Stimulated activated memory B cell treated with anti-CD40 and anti-IgM and Interleukin-4, amounts not matched to agents 10 μg/mL and 1 μg/mL and 100 μg/mL, for 72 hours (primary cell): ENCODE measurements at regions not wholly inside any gene's neighbourhood (a gene's known extent, or its start where the extent isn't known, plus 50 kb on each side); places are given as distances from the start of the nearest gene placed in this dataset.
"Not testable (repeated sequence)": the region's sequence is repeated elsewhere in the genome, so short reads cannot be mapped to it uniquely, and the experiment has no call there.

ENCODE experiments used
- ATAC-seq: fragments of 150-1000 bp; cut with Tn5 transposase; 2 replicates; pipeline ENCODE4 v1.10.0; 2021
- H3K27ac Mint-ChIP-seq: one replicate; pipeline ENCODE4 v1.8.0; 2022; ENCODE audit warnings: mild to moderate bottlenecking, mixed read lengths
- H3K27me3 Mint-ChIP-seq: one replicate; pipeline ENCODE4 v1.8.0; 2022; ENCODE audit warnings: mixed read lengths
- H3K36me3 Mint-ChIP-seq: one replicate; pipeline ENCODE4 v1.8.0; 2022; ENCODE audit warnings: mixed read lengths
- H3K4me1 Mint-ChIP-seq: one replicate; pipeline ENCODE4 v1.8.0; 2022; ENCODE audit warnings: mixed read lengths
- H3K4me3 Mint-ChIP-seq: one replicate; pipeline ENCODE4 v1.8.0; 2022; ENCODE audit warnings: mild to moderate bottlenecking, moderate library complexity, mixed read lengths
- H3K9me3 Mint-ChIP-seq: one replicate; pipeline ENCODE4 v1.8.0; 2022; ENCODE audit warnings: mixed read lengths

- ATAC-seq = no peak
These were observed 323.3 kb upstream of the DUSP10 start for GRCh38 chr1:222065234-222065633.

GRCh38 chr1:222064388-222065211 lies 322.7 kb upstream of the DUSP10 start:
- H3K36me3 Mint-ChIP-seq = peaks cover 7% of the 10 kb centered on the region

More at GRCh38 chr1:222065234-222065633, 323.3 kb upstream of the DUSP10 start:
- Mint-ChIP-seq H3K27ac (no peak overlapping the region), H3K36me3 (peaks cover 7% of the 10 kb centered on the region), H3K9me3 (peaks cover 10% of the 10 kb centered on the region), H3K4me3 (no peak overlapping the region), H3K4me1 (no peaks in the 10 kb centered on the region), H3K27me3 (no peaks in the 10 kb centered on the region)

GRCh38 chr1:222062640-222063039 lies 320.8 kb upstream of the DUSP10 start:
- peaks cover 7% of the 10 kb centered on the region for H3K36me3 Mint-ChIP-seq
- ATAC-seq = no peak
- H3K27ac Mint-ChIP-seq = no peak overlapping the region
- H3K4me3 Mint-ChIP-seq = no peak overlapping the region
- no peaks in the 10 kb centered on the region for H3K4me1 Mint-ChIP-seq
- peaks cover 10% of the 10 kb centered on the region for H3K9me3 Mint-ChIP-seq
- H3K27me3 Mint-ChIP-seq = no peaks in the 10 kb centered on the region

More at GRCh38 chr1:222064388-222065211, 322.7 kb upstream of the DUSP10 start:
- Mint-ChIP-seq H3K4me1 (no peaks in the 10 kb centered on the region), H3K9me3 (peaks cover 10% of the 10 kb centered on the region), H3K4me3 (no peak overlapping the region), H3K27ac (no peak overlapping the region), H3K27me3 (no peaks in the 10 kb centered on the region)
- no peak for ATAC-seq

GRCh38 chr1:222061711-222062359 lies 319.9 kb upstream of the DUSP10 start:
- H3K9me3 Mint-ChIP-seq = peaks cover 10% of the 10 kb centered on the region
- ATAC-seq = no peak
- H3K4me3 Mint-ChIP-seq = no peak overlapping the region
- H3K36me3 Mint-ChIP-seq = peaks cover 7% of the 10 kb centered on the region
- no peak overlapping the region for H3K27ac Mint-ChIP-seq
- no peaks in the 10 kb centered on the region for H3K4me1 Mint-ChIP-seq
- H3K27me3 Mint-ChIP-seq = no peaks in the 10 kb centered on the region

- H3K4me3 Mint-ChIP-seq = no peak overlapping the region
- peaks cover 7% of the 10 kb centered on the region for H3K36me3 Mint-ChIP-seq
- no peaks in the 10 kb centered on the region for H3K4me1 Mint-ChIP-seq
- H3K9me3 Mint-ChIP-seq = peaks cover 10% of the 10 kb centered on the region
- no peak for ATAC-seq
- H3K27ac Mint-ChIP-seq = no peak overlapping the region
- no peaks in the 10 kb centered on the region for H3K27me3 Mint-ChIP-seq
These were observed 318.5 kb upstream of the DUSP10 start for GRCh38 chr1:222060210-222060916.

GRCh38 chr1:222058249-222058648 lies 316.4 kb upstream of the DUSP10 start:
- H3K9me3 Mint-ChIP-seq = no peaks in the 10 kb centered on the region
- no peak for ATAC-seq
- no peaks in the 10 kb centered on the region for H3K4me1 Mint-ChIP-seq
- H3K27me3 Mint-ChIP-seq = no peaks in the 10 kb centered on the region
- H3K4me3 Mint-ChIP-seq = no peak overlapping the region
- no peak overlapping the region for H3K27ac Mint-ChIP-seq
- H3K36me3 Mint-ChIP-seq = no peaks in the 10 kb centered on the region

GRCh38 chr1:222057162-222057561 lies 315.3 kb upstream of the DUSP10 start:
- Mint-ChIP-seq H3K9me3 (no peaks in the 10 kb centered on the region), H3K27ac (no peak overlapping the region), H3K27me3 (no peaks in the 10 kb centered on the region), H3K4me3 (no peak overlapping the region), H3K36me3 (no peaks in the 10 kb centered on the region), H3K4me1 (no peaks in the 10 kb centered on the region)
- ATAC-seq = peak; percentile 42

GRCh38 chr1:222054416-222054815 lies 312.5 kb upstream of the DUSP10 start:
- Mint-ChIP-seq H3K4me1 (no peaks in the 10 kb centered on the region), H3K36me3 (no peaks in the 10 kb centered on the region), H3K27ac (no peak overlapping the region), H3K9me3 (no peaks in the 10 kb centered on the region), H3K4me3 (no peak overlapping the region), H3K27me3 (no peaks in the 10 kb centered on the region)
- no peak for ATAC-seq

GRCh38 chr1:222053790-222054294 lies 312.0 kb upstream of the DUSP10 start:
- Mint-ChIP-seq H3K4me1 (peaks cover 4% of the 10 kb centered on the region), H3K27me3 (no peaks in the 10 kb centered on the region), H3K36me3 (no peaks in the 10 kb centered on the region), H3K4me3 (no peak overlapping the region), H3K9me3 (no peaks in the 10 kb centered on the region), H3K27ac (no peak overlapping the region)
- no peak for ATAC-seq

- H3K27ac Mint-ChIP-seq, H3K27me3 Mint-ChIP-seq, H3K9me3 Mint-ChIP-seq, H3K4me3 Mint-ChIP-seq, H3K36me3 Mint-ChIP-seq: not testable (repeated sequence)
- ATAC-seq = peak; percentile 4
- peaks cover 16% of the 10 kb centered on the region for H3K4me1 Mint-ChIP-seq
These were observed 309.4 kb upstream of the DUSP10 start for GRCh38 chr1:222051311-222051710.

- H3K27ac Mint-ChIP-seq, H3K9me3 Mint-ChIP-seq, ATAC-seq, H3K36me3 Mint-ChIP-seq, H3K4me3 Mint-ChIP-seq, H3K27me3 Mint-ChIP-seq: not testable (repeated sequence)
- peaks cover 16% of the 10 kb centered on the region for H3K4me1 Mint-ChIP-seq
These were observed 307.8 kb upstream of the DUSP10 start for GRCh38 chr1:222049661-222050060.

- no peaks in the 10 kb centered on the region for H3K27me3 Mint-ChIP-seq
- peaks cover 16% of the 10 kb centered on the region for H3K4me1 Mint-ChIP-seq
- H3K36me3 Mint-ChIP-seq = no peaks in the 10 kb centered on the region
- no peak for ATAC-seq
- H3K9me3 Mint-ChIP-seq = no peaks in the 10 kb centered on the region
- no peak overlapping the region for H3K4me3 Mint-ChIP-seq
- H3K27ac Mint-ChIP-seq = peak overlapping the region; percentile 61
These were observed 307.3 kb upstream of the DUSP10 start for GRCh38 chr1:222049176-222049575.

- peak; percentile 72 for ATAC-seq
- Mint-ChIP-seq H3K4me3 (no peak overlapping the region), H3K27ac (peak overlapping the region; percentile 61), H3K27me3 (no peaks in the 10 kb centered on the region), H3K9me3 (no peaks in the 10 kb centered on the region), H3K4me1 (peaks cover 20% of the 10 kb centered on the region), H3K36me3 (no peaks in the 10 kb centered on the region)
These were observed 306.3 kb upstream of the DUSP10 start for GRCh38 chr1:222048094-222048595.

GRCh38 chr1:222047366-222047765 lies 305.5 kb upstream of the DUSP10 start:
- H3K4me1 Mint-ChIP-seq = peaks cover 21% of the 10 kb centered on the region
- H3K9me3 Mint-ChIP-seq = no peaks in the 10 kb centered on the region
- no peaks in the 10 kb centered on the region for H3K36me3 Mint-ChIP-seq
- no peak overlapping the region for H3K27ac Mint-ChIP-seq
- no peak for ATAC-seq
- H3K27me3 Mint-ChIP-seq = no peaks in the 10 kb centered on the region
- H3K4me3 Mint-ChIP-seq = no peak overlapping the region

GRCh38 chr1:222046684-222047263 lies 304.9 kb upstream of the DUSP10 start:
- Mint-ChIP-seq H3K4me1 (peaks cover 21% of the 10 kb centered on the region), H3K27me3 (no peaks in the 10 kb centered on the region), H3K27ac (no peak overlapping the region), H3K4me3 (no peak overlapping the region), H3K9me3 (no peaks in the 10 kb centered on the region), H3K36me3 (no peaks in the 10 kb centered on the region)
- ATAC-seq = no peak
